Fibroblast of the conjunctiva (primary cell): ENCODE measurements at regions not wholly inside any gene's neighbourhood (a gene's known extent, or its start where the extent isn't known, plus 50 kb on each side); places are given as distances from the start of the nearest gene placed in this dataset.

Experiments
- DNase-seq: peaks from one replicate; pipeline ENCODE4 v3.0.0-alpha.2; 2010; ENCODE audit warnings: low read depth

DNA sequence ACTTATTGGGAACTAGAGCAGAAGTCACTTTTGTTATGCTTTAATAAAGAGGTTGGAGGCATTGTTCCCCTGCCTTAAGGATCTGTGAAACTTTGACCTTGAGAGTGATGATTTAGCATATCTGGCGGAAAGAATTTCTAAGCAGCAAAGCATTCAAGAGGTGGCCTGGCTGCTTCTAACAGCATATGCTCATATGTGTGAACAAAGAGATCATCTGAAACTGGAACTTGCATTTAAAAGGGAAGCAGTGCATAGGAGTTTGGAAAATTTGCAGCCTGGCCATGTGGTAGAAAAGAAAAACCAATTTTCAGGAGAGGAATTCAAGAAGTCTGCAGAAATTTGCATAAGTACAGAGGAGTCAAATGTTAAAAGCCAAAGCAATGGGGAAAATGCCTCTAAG, 56.4 kb upstream of the GOLIM4 start:
- no peak for DNase-seq
